Hepatocyte (in vitro differentiated cells): ENCODE measurements at regions not wholly inside any gene's neighbourhood (a gene's known extent, or its start where the extent isn't known, plus 50 kb on each side); places are given as distances from the start of the nearest gene placed in this dataset.

Experiments used
- EZH2 ChIP-seq: fragments of 200-600 bp; sonication (generic); IDR thresholded peaks from 2 replicates; pipeline ENCODE4 v1.6.1; 2016; ENCODE audit warnings: antibody characterized with exemption, mild to moderate bottlenecking, borderline replicate concordance
- EZH2phosphoT487 ChIP-seq: fragments of 200-600 bp; sonication (generic); IDR thresholded peaks from one replicate; pipeline ENCODE4 v1.6.1; 2018; ENCODE audit warnings: antibody characterized with exemption, mild to moderate bottlenecking, low read depth, moderate library complexity; ENCODE audit not compliant: unreplicated experiment, severe bottlenecking
- TF ChIP-seq, protein P1 (sequence below): fragments of 200-600 bp; sonication (generic); IDR thresholded peaks from 2 replicates; pipeline ENCODE4 v1.5.1; 2016; ENCODE audit warnings: antibody characterized with exemption, mild to moderate bottlenecking; ENCODE audit not compliant: poor library complexity

DNA sequence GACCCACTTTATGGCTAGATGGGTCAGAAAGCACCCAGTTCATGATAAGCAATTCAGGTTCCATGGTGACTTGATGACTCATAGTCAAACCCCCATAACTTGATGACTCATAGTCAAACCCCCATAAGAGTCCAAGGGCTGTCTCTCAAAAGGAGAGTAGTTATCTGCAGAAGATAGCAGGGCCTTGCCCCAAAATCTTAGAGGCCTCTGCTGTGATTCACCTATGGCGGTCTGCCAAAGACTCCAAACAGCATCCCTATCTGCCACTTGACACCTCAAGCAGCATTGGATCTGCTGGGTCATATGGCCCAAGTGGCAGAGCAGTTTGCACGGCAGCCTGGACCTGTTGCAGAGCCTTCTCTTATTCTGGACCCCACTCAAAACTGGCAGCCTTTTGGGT is 395.2 kb upstream of the KIF2A start:
- TF ChIP-seq, protein P1, sequence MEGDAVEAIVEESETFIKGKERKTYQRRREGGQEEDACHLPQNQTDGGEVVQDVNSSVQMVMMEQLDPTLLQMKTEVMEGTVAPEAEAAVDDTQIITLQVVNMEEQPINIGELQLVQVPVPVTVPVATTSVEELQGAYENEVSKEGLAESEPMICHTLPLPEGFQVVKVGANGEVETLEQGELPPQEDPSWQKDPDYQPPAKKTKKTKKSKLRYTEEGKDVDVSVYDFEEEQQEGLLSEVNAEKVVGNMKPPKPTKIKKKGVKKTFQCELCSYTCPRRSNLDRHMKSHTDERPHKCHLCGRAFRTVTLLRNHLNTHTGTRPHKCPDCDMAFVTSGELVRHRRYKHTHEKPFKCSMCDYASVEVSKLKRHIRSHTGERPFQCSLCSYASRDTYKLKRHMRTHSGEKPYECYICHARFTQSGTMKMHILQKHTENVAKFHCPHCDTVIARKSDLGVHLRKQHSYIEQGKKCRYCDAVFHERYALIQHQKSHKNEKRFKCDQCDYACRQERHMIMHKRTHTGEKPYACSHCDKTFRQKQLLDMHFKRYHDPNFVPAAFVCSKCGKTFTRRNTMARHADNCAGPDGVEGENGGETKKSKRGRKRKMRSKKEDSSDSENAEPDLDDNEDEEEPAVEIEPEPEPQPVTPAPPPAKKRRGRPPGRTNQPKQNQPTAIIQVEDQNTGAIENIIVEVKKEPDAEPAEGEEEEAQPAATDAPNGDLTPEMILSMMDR = no peak
- no peak for TF ChIP-seq EZH2phosphoT487
- no peak for TF ChIP-seq EZH2
